Activated naive CD8-positive, alpha-beta T cell (primary cell): ENCODE measurements at regions not wholly inside any gene's neighbourhood (a gene's known extent, or its start where the extent isn't known, plus 50 kb on each side); places are given as distances from the start of the nearest gene placed in this dataset.

ENCODE experiments used
- H3K27ac Mint-ChIP-seq: one replicate; pipeline ENCODE4 v1.8.0; 2021; ENCODE audit warnings: mixed read lengths
- H3K27me3 Mint-ChIP-seq: one replicate; pipeline ENCODE4 v1.8.0; 2021; ENCODE audit warnings: mixed read lengths
- H3K36me3 Mint-ChIP-seq: one replicate; pipeline ENCODE4 v1.8.0; 2021; ENCODE audit warnings: mixed read lengths
- H3K4me1 Mint-ChIP-seq: one replicate; pipeline ENCODE4 v1.8.0; 2021; ENCODE audit warnings: low read depth, mixed read lengths
- H3K4me3 Mint-ChIP-seq: one replicate; pipeline ENCODE4 v1.8.0; 2021; ENCODE audit warnings: mild to moderate bottlenecking, mixed read lengths
- H3K9me3 Mint-ChIP-seq: one replicate; pipeline ENCODE4 v1.8.0; 2021; ENCODE audit warnings: low read depth, mixed read lengths

- no peaks in the 10 kb centered on the region for H3K36me3 Mint-ChIP-seq
- no peak overlapping the region for H3K4me3 Mint-ChIP-seq
- peaks cover 1% of the 10 kb centered on the region for H3K27me3 Mint-ChIP-seq
- no peaks in the 10 kb centered on the region for H3K9me3 Mint-ChIP-seq
- no peak overlapping the region for H3K27ac Mint-ChIP-seq
- no peaks in the 10 kb centered on the region for H3K4me1 Mint-ChIP-seq
These were observed 457.0 kb upstream of the HNRNPA3 start for GRCh38 chr2:176755537-176756135.

- H3K9me3 Mint-ChIP-seq: no peaks in the 10 kb centered on the region
- H3K36me3 Mint-ChIP-seq: no peaks in the 10 kb centered on the region
- no peak overlapping the region for H3K4me3 Mint-ChIP-seq
- no peaks in the 10 kb centered on the region for H3K4me1 Mint-ChIP-seq
- peaks cover 1% of the 10 kb centered on the region for H3K27me3 Mint-ChIP-seq
- H3K27ac Mint-ChIP-seq: no peak overlapping the region
These were observed 454.2 kb upstream of the HNRNPA3 start for GRCh38 chr2:176758426-176758825.

GRCh38 chr2:176760439-176760838, 452.2 kb upstream of the HNRNPA3 start:
- H3K27me3 Mint-ChIP-seq: peaks cover 1% of the 10 kb centered on the region
- no peaks in the 10 kb centered on the region for H3K36me3 Mint-ChIP-seq
- no peak overlapping the region for H3K4me3 Mint-ChIP-seq
- H3K27ac Mint-ChIP-seq: no peak overlapping the region
- no peaks in the 10 kb centered on the region for H3K9me3 Mint-ChIP-seq
- no peaks in the 10 kb centered on the region for H3K4me1 Mint-ChIP-seq

GRCh38 chr2:176763130-176763529, 449.5 kb upstream of the HNRNPA3 start:
- Mint-ChIP-seq H3K27me3 (peaks cover 3% of the 10 kb centered on the region), H3K27ac (no peak overlapping the region), H3K4me1 (no peaks in the 10 kb centered on the region), H3K36me3 (no peaks in the 10 kb centered on the region), H3K4me3 (no peak overlapping the region), H3K9me3 (no peaks in the 10 kb centered on the region)

GRCh38 chr2:176763851-176764404, 448.7 kb upstream of the HNRNPA3 start:
- H3K4me1 Mint-ChIP-seq: peaks cover 4% of the 10 kb centered on the region
- H3K27ac Mint-ChIP-seq: no peak overlapping the region
- H3K4me3 Mint-ChIP-seq: no peak overlapping the region
- H3K9me3 Mint-ChIP-seq: no peaks in the 10 kb centered on the region
- H3K27me3 Mint-ChIP-seq: peaks cover 3% of the 10 kb centered on the region
- no peaks in the 10 kb centered on the region for H3K36me3 Mint-ChIP-seq

GRCh38 chr2:176764921-176765320, 447.7 kb upstream of the HNRNPA3 start:
- H3K4me3 Mint-ChIP-seq: no peak overlapping the region
- H3K27ac Mint-ChIP-seq: no peak overlapping the region
- no peaks in the 10 kb centered on the region for H3K36me3 Mint-ChIP-seq
- H3K9me3 Mint-ChIP-seq: no peaks in the 10 kb centered on the region
- peaks cover 4% of the 10 kb centered on the region for H3K4me1 Mint-ChIP-seq
- H3K27me3 Mint-ChIP-seq: peaks cover 3% of the 10 kb centered on the region

GRCh38 chr2:176766005-176766404, 446.6 kb upstream of the HNRNPA3 start:
- Mint-ChIP-seq H3K4me3 (no peak overlapping the region), H3K4me1 (peaks cover 4% of the 10 kb centered on the region), H3K27me3 (peaks cover 3% of the 10 kb centered on the region), H3K9me3 (no peaks in the 10 kb centered on the region), H3K27ac (no peak overlapping the region), H3K36me3 (no peaks in the 10 kb centered on the region)

GRCh38 chr2:176768185-176768584, 444.4 kb upstream of the HNRNPA3 start:
- peaks cover 3% of the 10 kb centered on the region for H3K27me3 Mint-ChIP-seq
- no peak overlapping the region for H3K27ac Mint-ChIP-seq
- H3K9me3 Mint-ChIP-seq: peaks cover 7% of the 10 kb centered on the region
- peaks cover 4% of the 10 kb centered on the region for H3K4me1 Mint-ChIP-seq
- H3K36me3 Mint-ChIP-seq: peaks cover 4% of the 10 kb centered on the region
- H3K4me3 Mint-ChIP-seq: no peak overlapping the region

GRCh38 chr2:176769021-176769420, 443.6 kb upstream of the HNRNPA3 start:
- Mint-ChIP-seq H3K27ac (no peak overlapping the region), H3K36me3 (peaks cover 4% of the 10 kb centered on the region), H3K27me3 (peaks cover 3% of the 10 kb centered on the region), H3K9me3 (peaks cover 12% of the 10 kb centered on the region), H3K4me1 (peaks cover 4% of the 10 kb centered on the region), H3K4me3 (no peak overlapping the region)

- Mint-ChIP-seq H3K4me3 (no peak overlapping the region), H3K4me1 (peaks cover 4% of the 10 kb centered on the region), H3K27me3 (peaks cover 3% of the 10 kb centered on the region), H3K9me3 (peaks cover 15% of the 10 kb centered on the region), H3K27ac (no peak overlapping the region), H3K36me3 (peaks cover 4% of the 10 kb centered on the region)
These were observed 442.9 kb upstream of the HNRNPA3 start for GRCh38 chr2:176769499-176770370.

- peaks cover 15% of the 10 kb centered on the region for H3K9me3 Mint-ChIP-seq
- no peak overlapping the region for H3K27ac Mint-ChIP-seq
- H3K4me1 Mint-ChIP-seq: peaks cover 4% of the 10 kb centered on the region
- no peaks in the 10 kb centered on the region for H3K27me3 Mint-ChIP-seq
- peaks cover 7% of the 10 kb centered on the region for H3K36me3 Mint-ChIP-seq
- no peak overlapping the region for H3K4me3 Mint-ChIP-seq
These were observed 439.8 kb upstream of the HNRNPA3 start for GRCh38 chr2:176772816-176773215.

- H3K36me3 Mint-ChIP-seq: peaks cover 7% of the 10 kb centered on the region
- H3K27me3 Mint-ChIP-seq: no peaks in the 10 kb centered on the region
These were observed 437.7 kb upstream of the HNRNPA3 start for GRCh38 chr2:176774766-176775451.

GRCh38 chr2:176777262-176777661, 435.3 kb upstream of the HNRNPA3 start:
- Mint-ChIP-seq H3K9me3 (peaks cover 21% of the 10 kb centered on the region), H3K36me3 (peaks cover 15% of the 10 kb centered on the region), H3K4me1 (peaks cover 8% of the 10 kb centered on the region), H3K27ac (no peak overlapping the region), H3K4me3 (no peak overlapping the region), H3K27me3 (no peaks in the 10 kb centered on the region)

More at GRCh38 chr2:176774766-176775451, 437.7 kb upstream of the HNRNPA3 start:
- H3K4me3 Mint-ChIP-seq: no peak overlapping the region
- H3K9me3 Mint-ChIP-seq: peaks cover 15% of the 10 kb centered on the region
- no peak overlapping the region for H3K27ac Mint-ChIP-seq
- H3K4me1 Mint-ChIP-seq: no peaks in the 10 kb centered on the region

- peaks cover 14% of the 10 kb centered on the region for H3K4me1 Mint-ChIP-seq
- no peaks in the 10 kb centered on the region for H3K27me3 Mint-ChIP-seq
- peaks cover 18% of the 10 kb centered on the region for H3K36me3 Mint-ChIP-seq
- no peak overlapping the region for H3K4me3 Mint-ChIP-seq
- H3K27ac Mint-ChIP-seq: no peak overlapping the region
- H3K9me3 Mint-ChIP-seq: peaks cover 13% of the 10 kb centered on the region
These were observed 432.7 kb upstream of the HNRNPA3 start for GRCh38 chr2:176779917-176780316.

- Mint-ChIP-seq H3K4me1 (peaks cover 14% of the 10 kb centered on the region), H3K27me3 (no peaks in the 10 kb centered on the region), H3K9me3 (peaks cover 13% of the 10 kb centered on the region), H3K4me3 (no peak overlapping the region), H3K27ac (no peak overlapping the region), H3K36me3 (peaks cover 16% of the 10 kb centered on the region)
These were observed 432.2 kb upstream of the HNRNPA3 start for GRCh38 chr2:176780348-176780747.
